ENCODE measurements at regions not wholly inside any gene's neighbourhood (a gene's known extent, or its start where the extent isn't known, plus 50 kb on each side); places are given as distances from the start of the nearest gene placed in this dataset.

DNA sequence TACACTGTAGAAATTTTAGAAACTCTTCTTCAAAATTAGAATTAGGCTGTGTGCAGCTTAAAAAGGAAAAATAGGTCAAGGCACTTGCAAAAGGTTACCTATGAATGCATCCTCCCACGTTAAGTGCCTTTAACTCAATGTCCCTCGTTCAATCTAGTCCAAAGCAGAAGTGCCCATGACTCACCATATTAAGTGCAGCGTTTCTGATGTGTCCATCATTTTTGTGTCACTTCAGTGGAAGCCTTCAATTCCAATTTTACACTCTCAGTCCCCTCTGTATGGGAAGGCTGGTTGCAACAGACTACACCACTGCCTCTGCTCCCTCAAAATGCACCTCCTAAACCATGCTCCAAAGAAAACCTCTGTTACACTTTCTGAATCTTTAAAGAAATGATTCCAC, 53.4 kb downstream of the FOXB1 start:
- H3K36me3 ChIP-seq (ENCODE audit: low read depth, missing control alignments): no peaks in the 10 kb centered on the region
- no peak for TF ChIP-seq POLR2A (IDR thresholded peaks at IDR 0.05)
- no peak for TF ChIP-seq CTCF (IDR thresholded peaks at IDR 0.05)

DNA sequence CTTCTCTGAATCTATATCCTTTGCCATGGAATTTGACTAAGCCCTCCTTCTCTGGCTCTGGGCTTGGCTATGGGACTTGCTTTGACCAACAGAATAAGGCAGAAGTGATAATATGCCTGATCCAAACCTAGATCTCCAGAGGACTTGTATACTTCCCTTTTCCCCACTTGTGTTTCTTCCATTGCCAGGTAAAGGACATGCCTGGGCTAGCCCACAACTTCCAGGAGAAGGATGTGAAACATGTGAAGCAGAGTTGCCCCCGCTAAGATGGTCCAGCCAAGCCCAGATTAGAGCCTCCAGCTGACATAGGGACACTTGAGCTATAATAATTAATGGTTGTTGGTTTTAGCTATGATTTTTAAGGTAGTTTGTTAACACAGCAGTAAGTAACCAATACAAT, 55.1 kb downstream of the FOXB1 start:
- DNase-seq: no peak
- no peaks in the 10 kb centered on the region for H3K4me1 ChIP-seq
- no peaks in the 10 kb centered on the region for H3K36me3 ChIP-seq (ENCODE audit: low read depth, missing control alignments)
- no peak for TF ChIP-seq CTCF (IDR thresholded peaks at IDR 0.05)
- TF ChIP-seq POLR2A (IDR thresholded peaks at IDR 0.05): no peak
- no peak overlapping the region for H3K27ac ChIP-seq
- intact Hi-C loops (cut with DNase I; ENCODE audit: low total_unique reads): no loop called here
- no peaks in the 10 kb centered on the region for H3K27me3 ChIP-seq
- 89 to 91% methylated on average over 1 of the region's 1 CpG for WGBS, 2 donors
- H3K9me3 ChIP-seq: no peaks in the 10 kb centered on the region
- no peak overlapping the region for H3K4me3 ChIP-seq

More for the DNA sequence above, 53.4 kb downstream of the FOXB1 start:
- intact Hi-C loops (cut with DNase I; ENCODE audit: low total_unique reads): no loop called here
- Histone ChIP-seq H3K4me1 (no peaks in the 10 kb centered on the region), H3K4me3 (no peak overlapping the region), H3K9me3 (no peaks in the 10 kb centered on the region), H3K27ac (no peak overlapping the region), H3K27me3 (no peaks in the 10 kb centered on the region)
- WGBS, 2 donors: 40 to 56% methylated on average over 3 of the region's 3 CpGs
- no peak for DNase-seq

- H3K9me3 ChIP-seq: no peaks in the 10 kb centered on the region
- no peak overlapping the region for H3K27ac ChIP-seq
- DNase-seq: no peak
- no peaks in the 10 kb centered on the region for H3K36me3 ChIP-seq (ENCODE audit: low read depth, missing control alignments)
- no peak overlapping the region for H3K4me3 ChIP-seq
- intact Hi-C loops (cut with DNase I; ENCODE audit: low total_unique reads): no loop called here
- TF ChIP-seq CTCF (IDR thresholded peaks at IDR 0.05) (no peak), POLR2A (IDR thresholded peaks at IDR 0.05) (no peak)
- WGBS, 2 donors: 92% methylated on average over 1 of the region's 1 CpG
- H3K27me3 ChIP-seq: no peaks in the 10 kb centered on the region
- H3K4me1 ChIP-seq: no peaks in the 10 kb centered on the region
These were observed 57.6 kb downstream of the FOXB1 start for GRCh38 chr15:60061758-60062157.

DNA sequence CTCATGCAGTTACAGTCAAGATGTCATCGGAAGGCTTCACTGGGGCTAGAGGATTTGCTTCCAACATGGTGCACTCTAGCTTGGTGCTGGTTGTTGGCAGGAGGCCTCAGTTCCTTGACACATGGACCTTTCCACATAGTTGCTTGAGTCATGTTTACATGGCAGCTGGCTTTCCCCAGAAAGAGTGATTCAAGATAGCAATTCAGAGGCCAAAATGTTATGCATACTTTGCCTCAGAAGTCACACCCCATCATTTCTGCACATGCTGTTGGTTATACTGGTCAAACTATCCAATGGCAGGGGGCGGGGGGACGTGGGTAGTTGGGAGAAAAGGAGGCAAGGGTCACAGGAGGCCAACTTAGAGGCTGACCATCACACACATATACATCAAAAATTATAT, 58.7 kb downstream of the FOXB1 start:
- TF ChIP-seq POLR2A (IDR thresholded peaks at IDR 0.05): no peak
- no peak for TF ChIP-seq CTCF (IDR thresholded peaks at IDR 0.05)
- H3K27me3 ChIP-seq: no peaks in the 10 kb centered on the region
- no peak overlapping the region for H3K4me3 ChIP-seq
- WGBS, 2 donors: 92 to 96% methylated on average over 3 of the region's 3 CpGs
- no peaks in the 10 kb centered on the region for H3K9me3 ChIP-seq
- no peak overlapping the region for H3K27ac ChIP-seq
- no peak for DNase-seq
- intact Hi-C loops (cut with DNase I; ENCODE audit: low total_unique reads): no loop called here
- H3K36me3 ChIP-seq (ENCODE audit: low read depth, missing control alignments): no peaks in the 10 kb centered on the region
- H3K4me1 ChIP-seq: no peaks in the 10 kb centered on the region

DNA sequence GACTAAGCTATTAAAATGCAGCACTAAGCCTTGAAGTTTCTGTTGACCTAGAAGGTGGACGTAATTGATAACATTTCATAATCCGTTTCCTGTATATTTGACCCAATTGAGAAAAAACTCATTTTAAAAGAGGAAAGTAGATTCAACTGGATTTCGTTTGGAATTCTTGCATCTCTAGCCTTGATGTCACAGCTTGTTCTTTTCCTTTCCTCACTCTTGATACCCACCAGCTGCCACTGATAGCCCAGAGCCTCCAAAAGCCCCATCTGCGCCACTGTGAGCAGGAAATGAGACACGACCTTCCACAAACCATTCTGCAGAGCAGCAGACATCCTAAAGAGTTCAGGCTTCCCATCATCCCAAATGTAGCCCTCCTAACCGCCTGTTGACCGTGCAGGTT, 61.8 kb downstream of the FOXB1 start:
- intact Hi-C loops (cut with DNase I; ENCODE audit: low total_unique reads): no loop called here
- no peaks in the 10 kb centered on the region for H3K36me3 ChIP-seq (ENCODE audit: low read depth, missing control alignments)
- TF ChIP-seq POLR2A (IDR thresholded peaks at IDR 0.05): no peak
- no peak for TF ChIP-seq CTCF (IDR thresholded peaks at IDR 0.05)
- H3K27me3 ChIP-seq: no peaks in the 10 kb centered on the region
- H3K4me3 ChIP-seq: no peak overlapping the region
- no peaks in the 10 kb centered on the region for H3K4me1 ChIP-seq
- no peak for DNase-seq
- no peak overlapping the region for H3K27ac ChIP-seq
- 58 to 73% methylated on average over 7 of the region's 7 CpGs for WGBS, 2 donors
- no peaks in the 10 kb centered on the region for H3K9me3 ChIP-seq

Data from testis (tissue), 2 donors.